IMR-90 (cell line): ENCODE measurements at regions not wholly inside any gene's neighbourhood (a gene's known extent, or its start where the extent isn't known, plus 50 kb on each side); places are given as distances from the start of the nearest gene placed in this dataset.

Experiments
- ATAC-seq: fragments of 200-7000 bp; cut with Tn5 transposase; 2 replicates; pipeline ENCODE4 v1.9.1; 2020; ENCODE audit warnings: low read depth, mild to moderate bottlenecking, moderate library complexity
- BruUV-seq: library from RNA; stranded (reverse); fragments of 400-500 nt; replicated peaks from 2 replicates; lab custom pipeline; 2021; lab: Mats Ljungman, UMichigan
- CTCF ChIA-PET: fragments of 300-600 bp; formaldehyde crosslinking; extraction: SDS; loops from one replicate; lab custom pipeline; 2021; ENCODE audit warnings: antibody characterized with exemption; lab: Yijun Ruan, JAX
- POLR2A ChIA-PET: fragments of 300-600 bp; sonication (Branson Sonifier 250); formaldehyde crosslinking; loops from one replicate; lab custom pipeline; 2022; ENCODE audit warnings: antibody characterized with exemption; ENCODE audit not compliant: unreplicated experiment; lab: Charles Lee
- DNase-seq: peaks from one replicate; pipeline ENCODE4 v3.0.0; 2013
- H2AFZ ChIP-seq: replicated peaks from 2 replicates; pipeline ENCODE3; 2013; ENCODE audit warnings: low read length, mild to moderate bottlenecking; ENCODE audit not compliant: poor library complexity
- H2AK5ac ChIP-seq: 2 replicates; pipeline ENCODE4 v1.6.1; 2013; ENCODE audit warnings: low read depth, low read length, inconsistent platforms
- H2AK9ac ChIP-seq: replicated peaks from 2 replicates; pipeline ENCODE3; 2013; ENCODE audit warnings: mild to moderate bottlenecking, low read depth, low read length, moderate library complexity; ENCODE audit not compliant: poor library complexity
- H2BK120ac ChIP-seq: 2 replicates; pipeline ENCODE4 v1.6.1; 2013; ENCODE audit warnings: low read depth, low read length, inconsistent platforms
- H2BK15ac ChIP-seq: 3 replicates; pipeline ENCODE4 v1.6.1; 2013; ENCODE audit warnings: low read depth, low read length, inconsistent platforms
- H2BK20ac ChIP-seq: 2 replicates; pipeline ENCODE4 v1.6.1; 2013; ENCODE audit warnings: low read depth, mild to moderate bottlenecking, inconsistent platforms, low read length, moderate library complexity
- H2BK5ac ChIP-seq: 2 replicates; pipeline ENCODE4 v1.6.1; 2013; ENCODE audit warnings: mild to moderate bottlenecking, low read depth, low read length, inconsistent platforms; ENCODE audit not compliant: poor library complexity, severe bottlenecking
- H3K14ac ChIP-seq: replicated peaks from 2 replicates; pipeline ENCODE4 v1.6.1; 2013; ENCODE audit warnings: low read depth, low read length, inconsistent platforms
- H3K18ac ChIP-seq: 2 replicates; pipeline ENCODE4 v1.6.1; 2013; ENCODE audit warnings: low read depth, low read length, control low read depth
- H3K23ac ChIP-seq: 2 replicates; pipeline ENCODE4 v1.6.1; 2013; ENCODE audit warnings: low read depth, low read length, inconsistent platforms
- H3K27ac ChIP-seq: 2 replicates; pipeline ENCODE4 v1.5.1; 2013; ENCODE audit warnings: mild to moderate bottlenecking, control low read depth, low read length; ENCODE audit not compliant: insufficient read depth
- H3K27me3 ChIP-seq: 2 replicates; pipeline ENCODE4 v1.6.1; 2013; ENCODE audit warnings: low read length; ENCODE audit not compliant: control insufficient read depth, insufficient read depth
- H3K36me3 ChIP-seq: 2 replicates; pipeline ENCODE4 v1.6.1; 2013; ENCODE audit warnings: low read length, mixed read lengths; ENCODE audit not compliant: control insufficient read depth, insufficient read depth
- H3K4ac ChIP-seq: 2 replicates; pipeline ENCODE4 v1.6.1; 2013; ENCODE audit warnings: low read depth, low read length, inconsistent platforms
- H3K4me1 ChIP-seq: 2 replicates; pipeline ENCODE4 v1.6.1; 2013; ENCODE audit warnings: low read length, mixed read lengths; ENCODE audit not compliant: control insufficient read depth, insufficient read depth
- H3K4me2 ChIP-seq: 2 replicates; pipeline ENCODE4 v1.6.1; 2013; ENCODE audit warnings: low read depth, mild to moderate bottlenecking, control low read depth, low read length, moderate library complexity
- H3K4me3 ChIP-seq: 2 replicates; pipeline ENCODE4 v1.5.1; 2013; ENCODE audit warnings: low read depth, mild to moderate bottlenecking, control low read depth, low read length, moderate library complexity; ENCODE audit not compliant: insufficient read depth
- H3K56ac ChIP-seq: 2 replicates; pipeline ENCODE4 v1.6.1; 2013; ENCODE audit warnings: low read length, inconsistent platforms; ENCODE audit not compliant: insufficient read depth; ENCODE audit errors: extremely low read depth
- H3K79me1 ChIP-seq, 2 experiments: 2 replicates each; pipeline ENCODE4 v1.6.1; 2013; ENCODE audit warnings: low read length in 2 of 2, inconsistent platforms in 1 of 2, low read depth in 1 of 2
- H3K9ac ChIP-seq: 2 replicates; pipeline ENCODE4 v1.6.1; 2013; ENCODE audit warnings: low read depth, low read length, control low read depth
- H3K9me1 ChIP-seq: 2 replicates; pipeline ENCODE4 v1.6.1; 2013; ENCODE audit warnings: low read length, inconsistent platforms; ENCODE audit not compliant: insufficient read depth
- H3K9me3 ChIP-seq: 2 replicates; pipeline ENCODE4 v1.6.1; 2013; ENCODE audit warnings: low read length; ENCODE audit not compliant: control insufficient read depth, insufficient read depth
- H4K20me1 ChIP-seq: 2 replicates; pipeline ENCODE4 v1.6.1; 2013; ENCODE audit warnings: low read length, inconsistent platforms; ENCODE audit not compliant: insufficient read depth
- H4K5ac ChIP-seq: 2 replicates; pipeline ENCODE4 v1.6.1; 2013; ENCODE audit warnings: mild to moderate bottlenecking, low read depth, low read length, control low read depth
- H4K8ac ChIP-seq, 2 experiments: 2 replicates each; pipeline ENCODE4 v1.6.1; 2013; ENCODE audit warnings: low read depth in 2 of 2, low read length in 2 of 2, control low read depth in 1 of 2, inconsistent platforms in 1 of 2
- H4K91ac ChIP-seq: 2 replicates; pipeline ENCODE4 v1.6.1; 2013; ENCODE audit warnings: low read depth, low read length, inconsistent platforms; ENCODE audit not compliant: insufficient read depth
- CEBPB ChIP-seq: IDR thresholded peaks from 2 replicates; pipeline ENCODE4 v1.6.1; 2012; ENCODE audit warnings: low read depth, low read length, improper control_type of control experiment
- ELK1 ChIP-seq: fragments of 150-350 bp; IDR thresholded peaks from 2 replicates; pipeline ENCODE4 v1.6.1; 2016; ENCODE audit warnings: low read depth, mild to moderate bottlenecking, low read length, moderate library complexity, borderline replicate concordance
- MAFK ChIP-seq: IDR thresholded peaks from 2 replicates; pipeline ENCODE4 v1.6.1; 2012; ENCODE audit warnings: low read depth, low read length, improper control_type of control experiment
- POLR2A ChIP-seq: IDR thresholded peaks from 2 replicates; pipeline ENCODE4 v1.6.1; 2012; ENCODE audit warnings: mild to moderate bottlenecking, low read depth, low read length
- RCOR1 ChIP-seq: IDR thresholded peaks from 2 replicates; pipeline ENCODE4 v1.6.1; 2012; ENCODE audit warnings: mild to moderate bottlenecking, low read length, improper control_type of control experiment; ENCODE audit not compliant: insufficient replicate concordance
- RFX5 ChIP-seq: IDR thresholded peaks from 2 replicates; pipeline ENCODE4 v1.8.0; 2012; ENCODE audit warnings: low read depth, mild to moderate bottlenecking, low read length, moderate library complexity
- SMC3 ChIP-seq: fragments of 150-350 bp; IDR thresholded peaks from 2 replicates; pipeline ENCODE4 v1.6.1; 2016; ENCODE audit warnings: low read depth, mild to moderate bottlenecking, antibody characterized with exemption, low read length, moderate library complexity
- WGBS, 2 experiments: methylation state at CpG; one replicate each; pipeline versions ENCODE4 v1.1.5 to v1.1.7; 2013; ENCODE audit warnings: missing lambda C conversion rate in 2 of 2; ENCODE audit not compliant: insufficient read length in 1 of 2; ENCODE audit errors: extremely low coverage in 2 of 2; 5-methylcytosine and 5-hydroxymethylcytosine counted together
- dilution Hi-C: fragments of 300-500 bp; cut with HindIII; formaldehyde crosslinking; loops from one replicate; pipeline ENCODE4 v1.14.3; 2018; ENCODE audit warnings: low sequenced_read_pairs; ENCODE audit not compliant: unreplicated experiment
- in situ Hi-C: fragments of 300-500 bp; cut with MboI; formaldehyde crosslinking; loops from 3 replicates; pipeline ENCODE4 v1.14.3; 2019; ENCODE audit warnings: low sequenced_read_pairs, inconsistent platforms, mixed read lengths
- intact Hi-C: fragments of 100-400 bp; cut with micrococcal nuclease; formaldehyde crosslinking; loops from 2 replicates; pipeline ENCODE4 v1.10.0; 2022

DNA sequence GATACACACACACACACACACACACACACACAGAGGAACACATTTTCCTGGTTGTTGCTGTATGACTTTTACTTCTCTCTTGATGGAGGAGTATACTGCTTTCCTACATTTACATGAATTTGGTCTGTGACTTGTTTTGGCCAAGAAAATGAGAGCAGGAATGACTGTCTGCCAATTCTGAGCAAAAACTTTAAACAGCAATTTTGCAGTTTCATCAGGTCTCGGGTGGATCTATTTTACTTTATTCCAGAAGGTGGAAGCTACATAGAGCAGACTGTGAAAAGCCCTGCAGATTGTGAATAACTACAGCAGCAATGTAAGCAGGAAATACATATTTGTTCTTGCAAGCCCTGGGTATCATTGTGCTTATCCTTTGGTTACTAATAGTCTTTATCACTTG, 1350.0 kb upstream of the EPHA6 start:
- Histone ChIP-seq H2BK5ac (no peak overlapping the region), H3K14ac (no peak overlapping the region), H2BK20ac (no peak overlapping the region), H3K4ac (no peak overlapping the region), H3K23ac (no peak overlapping the region), H3K9me1 (no peaks in the 10 kb centered on the region), H3K27ac (no peak overlapping the region), H4K5ac (no peak overlapping the region), H3K4me1 (no peaks in the 10 kb centered on the region), H4K20me1 (no peaks in the 10 kb centered on the region), H3K79me1 (no peaks in the 10 kb centered on the region), H2BK120ac (no peak overlapping the region), H3K56ac (no peak overlapping the region), H3K9ac (no peak overlapping the region), H3K4me2 (no peak overlapping the region), H3K18ac (no peak overlapping the region), H4K8ac (no peak overlapping the region), H4K91ac (no peak overlapping the region), H3K27me3 (no peaks in the 10 kb centered on the region), H2AK5ac (no peak overlapping the region), H3K4me3 (no peak overlapping the region), H2AFZ (no peak overlapping the region), H2AK9ac (no peak overlapping the region), H3K9me3 (peaks cover 3% of the 10 kb centered on the region; the same call in 1 of the 2 replicates), H3K36me3 (no peaks in the 10 kb centered on the region), H2BK15ac (no peak overlapping the region)
- dilution Hi-C loops (no loop called here), in situ Hi-C loops (no loop called here), intact Hi-C loops (no loop called here)
- no peak for DNase-seq
- TF ChIP-seq RFX5 = no peak
- no peak for TF ChIP-seq RCOR1
- TF ChIP-seq SMC3 = no peak
- no peak for TF ChIP-seq ELK1
- no peak for TF ChIP-seq MAFK
- no peak for TF ChIP-seq POLR2A
- TF ChIP-seq CEBPB = no peak
- no TSS peak for BruUV-seq
- WGBS, 2 experiments = no CpG with 5 or more reads among the region's 1 CpG
- ChIA-PET CTCF (no interaction called here), POLR2A (no interaction called here)
- no peak for ATAC-seq
